Endothelial cell of umbilical vein (primary cell): ENCODE measurements at regions not wholly inside any gene's neighbourhood (a gene's known extent, or its start where the extent isn't known, plus 50 kb on each side); places are given as distances from the start of the nearest gene placed in this dataset.

Experiments used
- BruUV-seq: library from RNA; stranded (reverse); fragments of 400-500 nt; replicated peaks from 2 replicates; lab custom pipeline; 2021; lab: Mats Ljungman, UMichigan
- CTCF ChIA-PET: fragments of 300-600, 350-600 bp; sonication (Branson Sonifier 250); formaldehyde crosslinking; loops from one replicate; lab custom pipeline; 2021; ENCODE audit warnings: antibody characterized with exemption, inconsistent platforms; lab: Charles Lee
- POLR2A ChIA-PET: fragments of 300-600, 350-600 bp; sonication (Branson Sonifier 250); formaldehyde crosslinking; loops from one replicate; lab custom pipeline; 2021; ENCODE audit warnings: antibody characterized with exemption, inconsistent platforms; lab: Charles Lee
- DNase-seq: peaks from one replicate; pipeline ENCODE4 v3.0.0-alpha.2; 2011; ENCODE audit warnings: low read depth, low spot score
- FAIRE-seq: peaks from 2 replicates; lab custom pipeline; 2011; peaks lifted over from hg19 to GRCh38; lab: Jason Lieb, UNC
- H2AFZ ChIP-seq: 2 replicates; pipeline ENCODE4 v1.6.0; 2012; ENCODE audit warnings: low read depth, low read length, control low read depth, inconsistent platforms
- H3K27ac ChIP-seq: 2 replicates; pipeline ENCODE4 v1.5.1; 2011; ENCODE audit warnings: low read depth, mild to moderate bottlenecking, control low read depth, low read length, moderate library complexity; ENCODE audit not compliant: insufficient read depth
- H3K27me3 ChIP-seq, 2 experiments: 2 replicates each; pipeline versions ENCODE4 v1.6.0 to v1.6.1; 2011; ENCODE audit warnings: low read length in 2 of 2, mixed read lengths in 1 of 2; ENCODE audit not compliant: control insufficient read depth in 2 of 2, insufficient read depth in 2 of 2
- H3K36me3 ChIP-seq, 2 experiments: 2 replicates in 1 of 2; 3 replicates in 1 of 2; pipeline ENCODE4 v1.5.1; 2011; ENCODE audit warnings: low read length in 2 of 2, mild to moderate bottlenecking in 1 of 2, moderate library complexity in 1 of 2; ENCODE audit not compliant: control insufficient read depth in 2 of 2, insufficient read depth in 2 of 2; ENCODE audit errors: extremely low read depth in 1 of 2
- H3K4me1 ChIP-seq: 3 replicates; pipeline ENCODE4 v1.5.1; 2011; ENCODE audit warnings: mild to moderate bottlenecking, low read length; ENCODE audit not compliant: control insufficient read depth, insufficient read depth; ENCODE audit errors: extremely low read depth
- H3K4me2 ChIP-seq: 2 replicates; pipeline ENCODE4 v1.6.1; 2011; ENCODE audit warnings: low read length, control low read depth, mixed read lengths; ENCODE audit not compliant: insufficient read depth
- H3K4me3 ChIP-seq, 3 experiments: fragments of 200-600 bp in 1 of 3; sonication (generic), shearing (Covaris generic) in 1 of 3; replicated peaks in 1 of 3; 2 replicates each; pipeline ENCODE4 v1.5.1; 2011 to 2016; ENCODE audit warnings: control low read depth in 3 of 3, low read length in 3 of 3, mild to moderate bottlenecking in 2 of 3, inconsistent platforms in 1 of 3, low read depth in 1 of 3, moderate library complexity in 1 of 3; ENCODE audit not compliant: insufficient read depth in 1 of 3
- H3K79me2 ChIP-seq: 2 replicates; pipeline ENCODE4 v1.6.0; 2012; ENCODE audit warnings: low read length, inconsistent platforms; ENCODE audit not compliant: control insufficient read depth, insufficient read depth
- H3K9ac ChIP-seq: replicated peaks from 2 replicates; pipeline ENCODE3; 2011; ENCODE audit warnings: low read length, control low read depth; ENCODE audit not compliant: insufficient read depth; ENCODE audit errors: extremely low read depth
- H3K9me1 ChIP-seq: replicated peaks from 3 replicates; pipeline ENCODE4 v1.6.0; 2011; ENCODE audit warnings: mild to moderate bottlenecking, low read length; ENCODE audit not compliant: control insufficient read depth, insufficient read depth; ENCODE audit errors: extremely low read depth
- H3K9me3 ChIP-seq: replicated peaks from 2 replicates; pipeline ENCODE4 v1.5.1; 2012; ENCODE audit warnings: low read length, inconsistent platforms; ENCODE audit not compliant: control insufficient read depth, insufficient read depth
- H4K20me1 ChIP-seq: replicated peaks from 2 replicates; pipeline ENCODE3; 2011; ENCODE audit warnings: mild to moderate bottlenecking, low read length; ENCODE audit not compliant: control insufficient read depth, insufficient read depth; ENCODE audit errors: extremely low read depth
- CTCF ChIP-seq, 2 donors: IDR thresholded peaks; 1 replicate in 1 of 2; 2 replicates in 1 of 2; pipeline ENCODE4 v1.5.1; 2011; ENCODE audit warnings: low read length in 2 of 2, mild to moderate bottlenecking in 2 of 2, moderate library complexity in 2 of 2, control low read depth in 1 of 2, inconsistent platforms in 1 of 2, low read depth in 1 of 2; ENCODE audit not compliant: insufficient read depth in 1 of 2; ENCODE audit errors: extremely low read depth in 1 of 2
- EZH2 ChIP-seq: IDR thresholded peaks from 2 replicates; pipeline ENCODE4 v1.6.1; 2012; ENCODE audit warnings: borderline replicate concordance, low read depth, mild to moderate bottlenecking, moderate library complexity, low read length, inconsistent platforms; ENCODE audit not compliant: severe bottlenecking
- FOS ChIP-seq: IDR thresholded peaks from 2 replicates; pipeline ENCODE4 v1.6.1; 2011; ENCODE audit warnings: mild to moderate bottlenecking, low read length, moderate library complexity, borderline replicate concordance; ENCODE audit not compliant: insufficient read depth
- GATA2 ChIP-seq: IDR thresholded peaks from 2 replicates; pipeline ENCODE4 v1.7.0; 2011; ENCODE audit warnings: low read depth, mild to moderate bottlenecking, moderate library complexity, mixed read lengths, low read length; ENCODE audit not compliant: insufficient read length, insufficient read depth
- JUN ChIP-seq: IDR thresholded peaks from 2 replicates; pipeline ENCODE4 v1.6.1; 2011; ENCODE audit warnings: borderline replicate concordance, low read depth; ENCODE audit not compliant: insufficient read length, insufficient read depth
- MAX ChIP-seq: IDR thresholded peaks from 2 replicates; pipeline ENCODE4 v1.6.1; 2011; ENCODE audit not compliant: insufficient read depth, insufficient read length
- MYC ChIP-seq: IDR thresholded peaks from one replicate; pipeline ENCODE4 v1.6.1; 2011; ENCODE audit warnings: mild to moderate bottlenecking, low read depth, low read length
- POLR2A ChIP-seq: IDR thresholded peaks from 2 replicates; pipeline ENCODE4 v1.6.1; 2012; ENCODE audit warnings: low read depth, mild to moderate bottlenecking, control low read depth, low read length
- POLR2AphosphoS5 ChIP-seq: IDR thresholded peaks from 2 replicates; pipeline ENCODE4 v1.6.1; 2012; ENCODE audit warnings: low read depth, mild to moderate bottlenecking, control low read depth, low read length, moderate library complexity; ENCODE audit not compliant: insufficient read depth
- dilution Hi-C: fragments of 300-500 bp; cut with MboI; formaldehyde crosslinking; loops from one replicate; pipeline ENCODE4 v1.15.0; 2019; ENCODE audit warnings: low sequenced_read_pairs; ENCODE audit not compliant: extremely low pct_ligation_motif_present
- intact Hi-C: fragments of 100-400 bp; cut with micrococcal nuclease; formaldehyde crosslinking; loops from one replicate; pipeline ENCODE4 v1.10.0; 2022

- H3K9ac ChIP-seq, result no peak overlapping the region
- H3K27me3 ChIP-seq, result no peaks in the 10 kb centered on the region
- no peaks in the 10 kb centered on the region for H4K20me1 ChIP-seq
- no peaks in the 10 kb centered on the region for H3K9me3 ChIP-seq
- H3K4me2 ChIP-seq, result no peak overlapping the region
- H3K36me3 ChIP-seq, result no peaks in the 10 kb centered on the region
- H3K9me1 ChIP-seq, result no peaks in the 10 kb centered on the region
- CTCF ChIA-PET, result no interaction called here
- FAIRE-seq (no peak), DNase-seq (no peak)
- POLR2A ChIA-PET, result no interaction called here
- TF ChIP-seq JUN, result no peak
- TF ChIP-seq EZH2, result no peak
- no peak for TF ChIP-seq MYC
- TF ChIP-seq GATA2, result no peak
- TF ChIP-seq POLR2AphosphoS5, result no peak
- no peak for TF ChIP-seq CTCF (IDR thresholded peaks at IDR 0.05; ENCODE audit: extremely low read depth in 1 of 2, insufficient read depth in 1 of 2, low read depth in 1 of 2, low read length in 2 of 2)
- TF ChIP-seq MAX, result no peak
- no peak for TF ChIP-seq POLR2A
- no peak for TF ChIP-seq FOS
- H3K79me2 ChIP-seq, result no peaks in the 10 kb centered on the region
- no peak overlapping the region for H2AFZ ChIP-seq
- dilution Hi-C loops (no loop called here), intact Hi-C loops (loop anchor here (5.0 kb wide), 1 partner anchor 682 kb away; the partner anchor contains the start of gene USP1)
- BruUV-seq, result no TSS peak
- no peak overlapping the region for H3K4me3 ChIP-seq
- H3K4me1 ChIP-seq, result peaks cover 11% of the 10 kb centered on the region
- H3K27ac ChIP-seq, result no peak overlapping the region
These were observed 202.7 kb upstream of the FOXD3 start for GRCh38 chr1:63119575-63120155.
